Adrenal gland (tissue), 9 donors: ENCODE measurements at regions not wholly inside any gene's neighbourhood (a gene's known extent, or its start where the extent isn't known, plus 50 kb on each side); places are given as distances from the start of the nearest gene placed in this dataset.

ENCODE experiments used
- DNase-seq, 7 donors: peaks; one replicate each; pipeline ENCODE4 v3.0.0-alpha.2; 2019 to 2020
- H3K27ac ChIP-seq, 5 donors: fragments of 200-600 bp; sonication (generic) in 4 of 5; 1 replicate in 3 of 5; 2 replicates in 2 of 5; pipeline versions ENCODE4 v1.5.1 to v1.8.0; 2016 to 2020; ENCODE audit warnings: mild to moderate bottlenecking in 1 of 5
- H3K27me3 ChIP-seq: fragments of 200-600 bp; 2 replicates; pipeline ENCODE4 v1.8.0; 2021
- H3K36me3 ChIP-seq, 2 donors: fragments of 200-600 bp; replicated peaks in 1 of 2; 1 replicate in 1 of 2; 2 replicates in 1 of 2; pipeline versions ENCODE4 v1.5.1 to v1.8.0; 2018 to 2022
- H3K4me1 ChIP-seq, 2 donors: fragments of 200-600 bp; replicated peaks in 1 of 2; 1 replicate in 1 of 2; 2 replicates in 1 of 2; pipeline versions ENCODE4 v1.5.1 to v1.8.0; 2018 to 2021
- H3K4me3 ChIP-seq, 4 donors: fragments of 200-600 bp; sonication (generic) in 3 of 4; one replicate each; pipeline ENCODE4 v1.5.1; 2016 to 2018
- H3K9me3 ChIP-seq, 3 donors: fragments of 200-600 bp; sonication (generic) in 1 of 3; replicated peaks in 1 of 3; 1 replicate in 2 of 3; 2 replicates in 1 of 3; pipeline versions ENCODE4 v1.5.1 to v1.8.0; 2016 to 2021
- CTCF ChIP-seq, 6 experiments: fragments of 450-650 bp in 4 of 6; fragments of 200-600 bp in 2 of 6; sonication (generic) in 1 of 6; IDR thresholded peaks; 1 replicate in 5 of 6; 2 replicates in 1 of 6; pipeline versions ENCODE4 v1.5.1 to v1.8.0; 2016 to 2021; ENCODE audit warnings: antibody characterized with exemption in 6 of 6, mild to moderate bottlenecking in 2 of 6, moderate library complexity in 1 of 6
- POLR2A ChIP-seq, 2 donors: fragments of 450-650 bp; IDR thresholded peaks; one replicate each; pipeline ENCODE4 v1.6.1; 2017; ENCODE audit warnings: antibody characterized with exemption in 2 of 2, mild to moderate bottlenecking in 2 of 2, moderate library complexity in 1 of 2
- WGBS, 4 donors: extraction: QIAGEN DNeasy Blood & Tissue Kit in 2 of 4; methylation state at CpG; one replicate each; pipeline versions ENCODE4 v1.1.5 to v1.1.7; 2013 to 2017; 5-methylcytosine and 5-hydroxymethylcytosine counted together
- intact Hi-C, 2 donors: fragments of 100-400 bp; cut with DNase I; formaldehyde crosslinking; loops; one replicate each; pipeline versions ENCODE4 v1.14.1 to v1.15.0; 2022 to 2023
- donor health status: healthy with polysubstance abuse.
- donor health status: Bipolar disorder and iron deficiency.
- donor health status: DM: yes; HTN: yes; CAD: no.
- donor health status: DM: no; HTN: no; CAD: no.
- donor health status: DM: no; HTN: no; CAD: no.

- 35 to 44% (median 39%) methylated on average over 12 to 18 of the region's 18 CpGs for WGBS, 4 donors
- intact Hi-C loops: loop anchor here (5.0 to 10.0 kb wide), 2 partner anchors 94 to 96 kb away; partner anchors contain the start of gene ZFP36L2 (in 2 of the 2)
- H3K27ac ChIP-seq: peak overlapping the region; percentile 26 to 88 (median 71)
Measured at GRCh38 chr2:43131051-43131889, 95.1 kb downstream of the ZFP36L2 start.

GRCh38 chr2:43130548-43130875 lies 95.9 kb downstream of the ZFP36L2 start:
- Histone ChIP-seq H3K36me3 (no peaks in the 10 kb centered on the region), H3K9me3 (no peaks in the 10 kb centered on the region), H3K4me3 (no peak overlapping the region), H3K27me3 (no peaks in the 10 kb centered on the region), H3K27ac (peak overlapping the region; percentile 26 to 88 (median 71)), H3K4me1 (peaks cover 10 to 51% of the 10 kb centered on the region in 2 donors)
- DNase-seq: no peak
- intact Hi-C loops: loop anchor here (5.0 to 10.0 kb wide), 2 partner anchors 94 to 97 kb away; partner anchors contain the start of gene ZFP36L2 (in 2 of the 2)
- WGBS, 4 donors: 92 to 100% (median 93%) methylated on average over 3 to 6 of the region's 6 CpGs
- no peak for TF ChIP-seq CTCF (IDR thresholded peaks at IDR 0.05)
- no peak for TF ChIP-seq POLR2A (IDR thresholded peaks at IDR 0.05)

More at GRCh38 chr2:43131051-43131889, 95.1 kb downstream of the ZFP36L2 start:
- peak; percentile 77 to 94 (median 93) for DNase-seq
- no peak overlapping the region for H3K4me3 ChIP-seq
- peaks cover 10 to 54% of the 10 kb centered on the region in 2 donors for H3K4me1 ChIP-seq
- no peaks in the 10 kb centered on the region for H3K27me3 ChIP-seq
- no peaks in the 10 kb centered on the region for H3K9me3 ChIP-seq
- TF ChIP-seq POLR2A (IDR thresholded peaks at IDR 0.05) (peak in 1 of 2 donors; percentile 12), CTCF (IDR thresholded peaks at IDR 0.05) (peak in 5 of 6 experiments; percentile 42 to 69 (median 46))
- no peaks in the 10 kb centered on the region for H3K36me3 ChIP-seq

- Histone ChIP-seq H3K27ac (peak overlapping the region; percentile 26 to 88 (median 71)), H3K4me3 (no peak overlapping the region), H3K36me3 (no peaks in the 10 kb centered on the region), H3K4me1 (peaks cover 10 to 47% of the 10 kb centered on the region in 2 donors), H3K27me3 (no peaks in the 10 kb centered on the region), H3K9me3 (no peaks in the 10 kb centered on the region)
- DNase-seq: peak in 4 of 7 donors; percentile 40 to 51 (median 48)
- 64 to 74% (median 68%) methylated on average over 11 to 14 of the region's 14 CpGs for WGBS, 4 donors
- intact Hi-C loops: loop anchor here (5.0 to 10.0 kb wide), 4 partner anchors 95 to 155 kb away; partner anchors contain the start of gene ZFP36L2 (in 2 of the 2)
- no peak for TF ChIP-seq POLR2A (IDR thresholded peaks at IDR 0.05)
- TF ChIP-seq CTCF (IDR thresholded peaks at IDR 0.05): no peak
Measured at GRCh38 chr2:43129676-43130547, 96.5 kb downstream of the ZFP36L2 start.

GRCh38 chr2:43128559-43128955 lies 97.8 kb downstream of the ZFP36L2 start:
- TF ChIP-seq CTCF (IDR thresholded peaks at IDR 0.05) (no peak), POLR2A (IDR thresholded peaks at IDR 0.05) (no peak)
- DNase-seq: no peak
- H3K36me3 ChIP-seq: no peaks in the 10 kb centered on the region
- H3K9me3 ChIP-seq: no peaks in the 10 kb centered on the region
- peaks cover 10 to 45% of the 10 kb centered on the region in 2 donors for H3K4me1 ChIP-seq
- H3K27me3 ChIP-seq: no peaks in the 10 kb centered on the region
- intact Hi-C loops: loop anchor here (10.0 kb wide), 2 partner anchors 104 to 154 kb away; no protein-coding TSS in a partner anchor
- H3K27ac ChIP-seq: peak overlapping the region in 2 of 5 donors; percentile 74 to 88
- H3K4me3 ChIP-seq: no peak overlapping the region
- 70 to 83% (median 81%) methylated on average over 5 of the region's 5 CpGs for WGBS, 4 donors
